HG02759 (cell line): ENCODE measurements at regions not wholly inside any gene's neighbourhood (a gene's known extent, or its start where the extent isn't known, plus 50 kb on each side); places are given as distances from the start of the nearest gene placed in this dataset.

ENCODE experiments used
- ATAC-seq: cut with Tn5 transposase; IDR thresholded peaks from one replicate; pipeline ENCODE4 v1.9.1; 2021; ENCODE audit warnings: mild to moderate bottlenecking, moderate library complexity; ENCODE audit not compliant: unreplicated experiment

DNA sequence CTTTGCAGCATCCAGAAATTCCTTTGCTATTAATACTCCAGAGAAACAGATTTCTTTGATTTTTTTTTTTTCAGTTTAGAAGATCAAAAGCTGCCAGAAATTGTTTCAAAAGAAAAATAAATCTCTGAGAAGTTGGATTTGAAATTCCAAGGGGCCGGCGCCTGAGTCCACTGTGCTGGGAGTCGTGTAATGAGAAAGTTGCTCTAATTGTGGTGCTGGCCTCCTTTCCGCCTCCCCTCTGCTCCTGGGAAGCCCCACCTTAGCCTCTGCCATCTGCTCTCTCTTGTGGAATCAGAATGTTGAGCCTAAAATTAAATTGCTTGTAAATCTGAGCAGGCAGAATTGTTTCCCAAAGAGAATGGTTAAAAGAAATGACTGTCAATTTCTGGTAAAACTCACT is 93.3 kb downstream of the EMX2 start:
- no peak for ATAC-seq

DNA sequence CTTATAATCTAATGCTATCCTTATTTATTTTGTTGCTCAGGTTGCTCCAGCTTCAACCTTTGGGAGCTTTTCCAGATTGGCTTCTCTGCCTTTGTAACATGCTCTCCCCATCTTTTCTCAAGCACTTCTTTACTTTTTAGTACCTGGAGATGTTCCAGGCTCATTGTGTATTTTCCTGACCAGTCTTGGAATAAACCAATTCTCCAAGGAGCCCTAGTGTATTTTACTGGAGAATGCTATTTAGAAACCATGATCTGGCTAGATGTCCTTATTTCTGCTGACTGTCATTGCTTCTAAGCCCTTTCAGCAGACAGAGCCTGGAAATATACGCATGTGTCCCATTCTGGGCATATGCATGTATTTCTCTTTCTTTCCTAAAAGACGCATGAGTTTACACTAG is 95.7 kb downstream of the EMX2 start:
- ATAC-seq: no peak

DNA sequence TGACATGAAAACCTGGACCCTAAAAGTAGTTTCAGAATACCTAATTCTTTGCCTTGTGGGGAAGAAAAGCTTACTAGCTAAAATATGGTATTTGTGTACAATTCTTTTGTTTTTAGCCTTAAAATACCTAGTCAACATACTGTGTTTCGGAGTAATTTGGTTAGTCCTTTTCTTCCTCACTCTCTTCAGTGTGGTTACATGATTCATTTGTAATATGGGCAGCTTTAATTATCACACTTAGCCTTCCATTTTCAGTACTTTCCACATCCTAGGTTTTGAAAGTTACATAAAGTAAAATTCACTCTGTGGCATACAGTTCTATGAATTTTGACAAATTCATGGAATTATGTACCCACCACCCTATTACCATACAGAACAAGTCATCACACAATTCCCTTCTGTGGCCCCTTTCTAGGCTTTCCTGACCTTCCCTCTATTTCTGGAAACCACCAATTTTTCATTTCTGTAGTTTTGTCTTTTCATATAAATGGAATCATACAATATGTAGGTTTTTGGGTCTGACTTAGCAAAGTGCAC is 96.2 kb downstream of the EMX2 start:
- no peak for ATAC-seq

DNA sequence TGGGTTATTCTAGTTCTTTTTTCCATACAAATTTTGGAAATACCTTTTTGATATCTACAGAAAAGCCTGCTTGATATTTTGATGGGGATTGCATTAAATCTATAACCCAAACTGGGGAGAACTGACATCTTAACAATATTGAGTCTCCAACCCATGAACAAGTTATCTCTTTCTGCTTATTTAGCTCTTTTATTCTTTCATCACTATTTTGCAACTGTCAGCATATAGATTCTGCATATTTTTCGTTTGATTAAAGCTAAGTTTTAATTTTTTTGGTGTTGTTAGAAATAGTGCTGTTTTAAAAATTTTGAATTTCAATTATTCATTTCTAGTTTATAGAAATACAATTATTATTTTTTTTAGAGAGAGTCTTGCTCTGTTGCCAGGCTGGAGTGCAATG is 97.9 kb downstream of the EMX2 start:
- no peak for ATAC-seq

GRCh38 chr10:117646718-117647117 is 104.2 kb downstream of the EMX2 start:
- ATAC-seq: no peak

DNA sequence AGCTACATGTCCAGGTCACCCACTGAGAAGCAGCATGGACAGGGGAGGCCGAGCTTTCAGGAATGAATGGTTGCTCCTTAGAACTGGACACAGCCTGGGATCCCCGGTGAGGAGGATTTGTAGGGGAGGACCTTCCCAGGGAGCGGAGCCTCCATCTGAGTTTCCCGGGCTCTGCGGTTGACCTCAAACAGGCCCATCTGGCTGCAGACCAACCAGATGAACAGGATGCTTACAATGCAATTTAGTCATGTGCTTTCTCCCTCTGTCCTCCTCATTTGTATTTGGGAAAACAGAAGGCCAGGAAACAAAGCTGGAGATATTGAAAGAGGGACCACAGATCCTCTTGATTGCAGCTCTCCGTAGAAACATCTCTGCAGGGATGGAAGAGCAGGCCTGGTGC is 104.8 kb downstream of the EMX2 start:
- ATAC-seq: no peak

- ATAC-seq: no peak
Measured at GRCh38 chr10:117651121-117651520, 108.6 kb downstream of the EMX2 start.

GRCh38 chr10:117652228-117653169 is 110.0 kb downstream of the EMX2 start:
- peak; percentile 26 for ATAC-seq

GRCh38 chr10:117653170-117653515 is 110.6 kb downstream of the EMX2 start:
- peak; percentile 89 for ATAC-seq

- no peak for ATAC-seq
Measured at GRCh38 chr10:117654105-117654504, 111.6 kb downstream of the EMX2 start.

GRCh38 chr10:117656385-117657367 is 114.1 kb downstream of the EMX2 start:
- peak; percentile 81 for ATAC-seq

DNA sequence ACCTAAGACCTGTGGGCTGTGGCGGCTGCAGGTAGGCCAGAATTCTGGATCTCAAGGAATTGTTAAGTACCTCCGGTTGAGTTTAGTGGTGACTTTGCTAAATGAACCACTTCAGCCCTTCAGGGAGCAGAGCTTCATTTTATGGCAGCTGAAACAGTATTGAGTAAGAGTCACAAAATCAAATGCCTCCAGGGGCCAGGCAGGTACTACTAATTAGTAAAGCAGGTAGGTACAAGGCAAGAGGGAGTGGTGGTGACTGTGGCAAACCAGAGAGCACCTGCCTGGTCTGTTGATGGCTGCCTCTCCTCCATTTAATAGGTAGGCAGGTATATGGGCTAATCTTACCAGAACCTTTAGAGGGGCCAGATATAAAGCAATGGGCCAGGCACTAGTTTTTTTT is 118.8 kb downstream of the EMX2 start:
- ATAC-seq: no peak

DNA sequence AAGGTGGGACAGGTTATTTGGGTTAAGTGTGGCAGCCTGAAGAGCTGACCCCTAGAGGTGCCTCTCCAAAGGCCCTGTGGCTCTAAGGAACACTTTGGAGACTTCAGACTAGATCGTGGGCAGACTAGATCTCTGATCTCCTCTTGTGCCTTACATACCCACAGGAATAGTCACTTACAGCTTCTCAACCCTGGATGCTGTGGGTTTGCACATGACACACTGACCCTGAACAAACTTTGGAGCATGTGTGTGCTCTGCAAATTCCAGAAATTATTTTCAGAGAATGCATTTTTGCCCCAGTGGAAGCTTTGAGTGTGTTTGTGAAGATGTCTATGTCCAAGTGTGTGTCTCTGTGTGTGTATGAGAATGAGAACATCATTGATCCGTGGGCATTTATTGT is 119.6 kb downstream of the EMX2 start:
- ATAC-seq: no peak

- ATAC-seq: no peak
Measured at GRCh38 chr10:117662751-117663540, 120.4 kb downstream of the EMX2 start.

GRCh38 chr10:117663750-117664149 is 121.2 kb downstream of the EMX2 start:
- ATAC-seq: peak; percentile 99

DNA sequence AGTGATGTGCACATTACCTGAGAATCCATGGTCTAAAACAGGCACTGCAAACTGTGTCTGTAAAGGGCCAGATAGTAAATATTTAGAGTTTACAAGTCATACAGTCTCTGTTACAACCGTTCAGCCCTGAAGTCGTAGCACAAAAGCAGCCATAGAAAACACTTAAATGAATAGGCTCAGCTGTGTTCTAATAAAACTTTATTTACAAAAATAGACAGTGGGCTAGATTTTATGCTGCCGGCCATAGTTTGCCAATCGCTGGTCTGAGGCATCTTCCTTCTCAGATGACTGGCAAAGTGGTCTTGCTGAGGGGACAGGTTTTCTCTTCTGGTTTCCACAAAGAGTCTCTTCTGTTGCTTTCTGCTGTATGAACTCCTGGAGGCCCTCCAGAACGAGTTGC is 121.7 kb downstream of the EMX2 start:
- ATAC-seq: no peak

GRCh38 chr10:117666166-117666565 is 123.6 kb downstream of the EMX2 start:
- no peak for ATAC-seq

GRCh38 chr10:117666965-117667364 is 124.4 kb downstream of the EMX2 start:
- ATAC-seq: no peak

DNA sequence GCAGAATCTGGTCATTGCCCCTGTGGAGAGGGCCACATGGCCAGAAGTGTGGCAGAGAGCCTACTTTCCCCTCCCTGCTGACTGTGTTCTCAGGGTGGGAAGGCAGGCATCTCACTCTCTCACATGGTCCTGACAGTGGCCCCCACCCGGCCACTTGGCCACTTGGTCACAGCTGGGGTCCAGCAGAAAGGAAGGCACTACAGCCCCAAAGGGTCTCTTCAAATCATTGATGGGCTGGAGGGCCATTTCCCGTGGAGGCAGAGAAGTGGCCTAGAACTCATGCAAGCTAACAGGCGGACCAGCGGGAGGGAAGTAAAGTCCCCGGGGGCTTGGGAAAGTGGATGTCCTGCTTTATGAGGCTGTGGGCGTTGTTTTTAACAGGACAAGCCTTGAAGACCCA is 125.3 kb downstream of the EMX2 start:
- no peak for ATAC-seq

DNA sequence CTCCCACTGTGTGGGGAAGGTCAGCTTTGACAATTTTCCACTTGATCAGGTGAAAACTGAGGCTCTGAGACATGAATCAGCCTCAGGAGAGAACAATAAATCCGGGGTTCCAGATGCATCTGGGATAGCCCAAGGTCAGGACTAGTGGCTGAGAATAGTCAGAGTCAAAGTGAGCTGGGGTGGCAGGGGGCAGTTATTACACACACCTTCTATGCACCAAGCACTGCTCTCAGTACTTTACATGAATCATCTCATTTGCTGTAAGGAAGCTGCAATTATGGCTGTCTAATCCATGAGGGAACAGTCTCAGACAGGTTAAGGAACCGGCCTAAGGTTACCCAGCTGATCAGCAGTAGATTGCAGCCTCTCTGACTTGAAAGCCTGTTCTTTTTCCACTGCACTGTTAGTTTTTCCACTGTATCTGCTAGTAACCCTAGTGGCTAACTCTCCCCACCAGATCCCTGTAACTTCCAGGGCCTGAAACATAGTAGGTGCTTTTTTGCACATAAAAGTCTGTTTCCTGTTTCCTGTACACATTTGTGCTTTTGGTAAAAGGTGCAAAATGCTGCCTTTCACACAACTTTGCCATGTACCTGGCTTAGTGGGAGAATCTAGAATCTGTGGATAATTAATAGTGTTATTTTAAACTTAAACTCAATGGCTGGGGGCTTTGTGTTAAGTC is 125.9 kb downstream of the EMX2 start:
- no peak for ATAC-seq
